MCF 10A (cell line): ENCODE measurements at regions not wholly inside any gene's neighbourhood (a gene's known extent, or its start where the extent isn't known, plus 50 kb on each side); places are given as distances from the start of the nearest gene placed in this dataset.

Experiments
- BruUV-seq: library from RNA; stranded (reverse); fragments of 400-500 nt; replicated peaks from 2 replicates; lab custom pipeline; 2021; lab: Mats Ljungman, UMichigan
- CTCF ChIA-PET: fragments of 300-600 bp; sonication (Branson Sonifier 250); formaldehyde crosslinking; extraction: SDS; loops from one replicate; lab custom pipeline; 2021; ENCODE audit warnings: antibody characterized with exemption, inconsistent platforms; lab: Yijun Ruan, JAX
- POLR2A ChIA-PET: fragments of 300-600, 350-650 bp; sonication (Branson Sonifier 250); formaldehyde crosslinking; extraction: SDS; loops from one replicate; lab custom pipeline; 2020; ENCODE audit warnings: antibody characterized with exemption, inconsistent platforms; lab: Yijun Ruan, JAX
- DNase-seq: peaks from one replicate; pipeline ENCODE4 v3.0.0-alpha.2; 2018; ENCODE audit not compliant: unreplicated experiment
- H3K27ac Mint-ChIP-seq: one replicate; pipeline ENCODE4 v1.8.0; 2022; ENCODE audit warnings: mild to moderate bottlenecking, low read depth, mixed read lengths; ENCODE audit not compliant: unreplicated experiment
- H3K27me3 Mint-ChIP-seq: one replicate; pipeline ENCODE4 v1.8.0; 2022; ENCODE audit warnings: mixed read lengths; ENCODE audit not compliant: insufficient read depth, unreplicated experiment
- H3K36me3 Mint-ChIP-seq: one replicate; pipeline ENCODE4 v1.8.0; 2022; ENCODE audit warnings: mild to moderate bottlenecking, moderate library complexity, mixed read lengths; ENCODE audit not compliant: insufficient read depth, unreplicated experiment
- H3K4me1 Mint-ChIP-seq: one replicate; pipeline ENCODE4 v1.8.0; 2022; ENCODE audit warnings: mixed read lengths; ENCODE audit not compliant: insufficient read depth, unreplicated experiment
- H3K4me3 Mint-ChIP-seq: one replicate; pipeline ENCODE4 v1.8.0; 2022; ENCODE audit warnings: mild to moderate bottlenecking, moderate library complexity, mixed read lengths; ENCODE audit not compliant: unreplicated experiment
- H3K9me3 Mint-ChIP-seq: one replicate; pipeline ENCODE4 v1.8.0; 2022; ENCODE audit warnings: mixed read lengths; ENCODE audit not compliant: unreplicated experiment
- CTCF ChIP-seq: fragments of 200-600 bp; IDR thresholded peaks from one replicate; pipeline ENCODE4 v1.8.0; 2022; ENCODE audit warnings: antibody characterized with exemption, mild to moderate bottlenecking; ENCODE audit not compliant: unreplicated experiment
- intact Hi-C: fragments of 100-400 bp; cut with micrococcal nuclease; formaldehyde crosslinking; loops from 2 replicates; pipeline ENCODE4 v1.14.1; 2022

GRCh38 chr17:65442250-65442649 is 119.2 kb downstream of the AXIN2 start:
- no peak for DNase-seq
- H3K9me3 Mint-ChIP-seq = peaks cover 6% of the 10 kb centered on the region
- no peaks in the 10 kb centered on the region for H3K36me3 Mint-ChIP-seq
- ChIA-PET POLR2A (interaction anchor here (1.2 kb wide), 1 partner anchor 22 kb away, joined by 3 read pairs; no protein-coding TSS in a partner anchor), CTCF (no interaction called here)
- H3K4me1 Mint-ChIP-seq = no peaks in the 10 kb centered on the region
- no peak for TF ChIP-seq CTCF
- BruUV-seq = no TSS peak
- peaks cover 22% of the 10 kb centered on the region for H3K27me3 Mint-ChIP-seq
- H3K27ac Mint-ChIP-seq = no peak overlapping the region
- no peak overlapping the region for H3K4me3 Mint-ChIP-seq
- intact Hi-C loops = no loop called here

- TF ChIP-seq CTCF = no peak
- peaks cover 12% of the 10 kb centered on the region for H3K27me3 Mint-ChIP-seq
- no peaks in the 10 kb centered on the region for H3K4me1 Mint-ChIP-seq
- DNase-seq = no peak
- no peak overlapping the region for H3K27ac Mint-ChIP-seq
- intact Hi-C loops = no loop called here
- no peak overlapping the region for H3K4me3 Mint-ChIP-seq
- H3K36me3 Mint-ChIP-seq = no peaks in the 10 kb centered on the region
- BruUV-seq = no TSS peak
- POLR2A ChIA-PET = no interaction called here
- peaks cover 1% of the 10 kb centered on the region for H3K9me3 Mint-ChIP-seq
- CTCF ChIA-PET = interaction anchor here (0.7 to 1.0 kb wide), 2 partner anchors 14 kb away, joined by 3 read pairs; no protein-coding TSS in a partner anchor
These were observed 120.3 kb downstream of the AXIN2 start for GRCh38 chr17:65441053-65441605.

DNA sequence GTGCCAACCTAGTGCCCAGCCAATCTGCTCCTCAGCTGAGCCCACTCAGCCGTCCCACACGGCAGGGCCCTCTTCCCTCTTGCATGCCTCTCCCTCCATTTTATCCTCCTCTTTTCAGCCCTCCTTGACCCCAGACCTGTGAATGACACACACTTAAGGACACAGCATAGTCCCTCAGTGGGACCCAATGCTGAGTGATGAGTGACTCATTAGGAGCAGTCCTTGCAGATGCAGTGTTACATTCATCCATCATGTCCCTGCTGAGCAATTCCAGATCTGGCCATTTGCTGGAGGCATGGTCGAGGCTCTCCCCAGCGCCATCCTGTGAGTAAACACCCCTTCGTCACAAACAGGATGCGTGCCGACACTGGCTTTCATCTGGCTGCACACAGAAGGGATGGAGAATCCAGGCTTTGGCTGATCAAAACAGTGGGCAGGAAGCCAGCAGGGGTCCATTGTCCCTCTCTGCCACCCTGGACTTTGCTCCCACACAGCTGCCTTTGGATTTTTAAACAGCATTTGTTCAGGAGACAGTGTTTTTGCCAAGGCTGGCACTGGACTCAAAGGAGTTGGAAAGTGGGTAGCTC is 122.6 kb downstream of the AXIN2 start:
- Mint-ChIP-seq H3K4me3 (no peak overlapping the region), H3K4me1 (no peaks in the 10 kb centered on the region), H3K9me3 (no peaks in the 10 kb centered on the region), H3K27ac (no peak overlapping the region), H3K36me3 (no peaks in the 10 kb centered on the region), H3K27me3 (peaks cover under 1% of the 10 kb centered on the region)
- intact Hi-C loops = no loop called here
- no TSS peak for BruUV-seq
- CTCF ChIA-PET = interaction anchor here (0.6 to 0.8 kb wide), 4 partner anchors 9 to 121 kb away, joined by 3 read pairs; no protein-coding TSS in a partner anchor
- DNase-seq = peak; percentile 15
- TF ChIP-seq CTCF = no peak
- POLR2A ChIA-PET = no interaction called here

DNA sequence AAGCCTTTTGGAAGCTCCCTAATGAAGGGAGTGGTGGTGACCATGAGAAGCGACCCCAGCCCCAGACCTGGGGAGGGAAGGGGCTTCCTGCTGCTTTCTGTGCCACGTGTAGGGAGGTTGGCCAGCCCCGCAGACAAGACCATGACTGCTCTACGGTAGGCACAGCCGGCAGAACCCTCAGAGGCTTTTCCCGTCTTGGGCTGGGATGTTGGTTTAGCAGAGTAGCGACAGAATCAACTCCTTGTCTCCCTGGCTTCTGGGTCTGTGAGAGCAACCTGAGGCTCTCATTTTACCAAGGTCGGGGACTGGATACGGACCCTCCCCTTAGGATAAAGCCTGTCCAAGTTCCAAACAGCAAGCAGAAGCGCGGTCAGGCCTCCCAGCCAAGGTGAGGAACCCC is 123.3 kb downstream of the AXIN2 start:
- CTCF ChIA-PET = interaction anchor here (0.6 kb wide), 2 partner anchors 18 to 121 kb away, joined by 3 read pairs; no protein-coding TSS in a partner anchor
- intact Hi-C loops = no loop called here
- no peak for TF ChIP-seq CTCF
- Mint-ChIP-seq H3K27me3 (no peaks in the 10 kb centered on the region), H3K4me3 (no peak overlapping the region), H3K36me3 (no peaks in the 10 kb centered on the region), H3K27ac (no peak overlapping the region), H3K9me3 (no peaks in the 10 kb centered on the region), H3K4me1 (no peaks in the 10 kb centered on the region)
- no TSS peak for BruUV-seq
- DNase-seq = no peak
- POLR2A ChIA-PET = no interaction called here
